GM12872 (cell line): ENCODE measurements at regions not wholly inside any gene's neighbourhood (a gene's known extent, or its start where the extent isn't known, plus 50 kb on each side); places are given as distances from the start of the nearest gene placed in this dataset.

ENCODE experiments used
- CTCF ChIP-seq: IDR thresholded peaks from 3 replicates; pipeline ENCODE4 v1.5.1; 2011; ENCODE audit warnings: low read depth, mild to moderate bottlenecking, low read length, moderate library complexity; ENCODE audit not compliant: insufficient read depth

GRCh38 chr2:239768907-239769553 lies 256.1 kb downstream of the NDUFA10 start:
- no peak for TF ChIP-seq CTCF

GRCh38 chr2:239768031-239768790 lies 256.9 kb downstream of the NDUFA10 start:
- TF ChIP-seq CTCF = no peak

GRCh38 chr2:239767021-239767905 lies 257.9 kb downstream of the NDUFA10 start:
- TF ChIP-seq CTCF = no peak

- no peak for TF ChIP-seq CTCF
Measured at GRCh38 chr2:239765911-239766310, 259.2 kb downstream of the NDUFA10 start.

GRCh38 chr2:239765076-239765845 lies 259.9 kb downstream of the NDUFA10 start:
- no peak for TF ChIP-seq CTCF

- TF ChIP-seq CTCF = no peak
Measured at GRCh38 chr2:239763433-239764097, 261.6 kb downstream of the NDUFA10 start.
